B cell (primary cell): ENCODE measurements at regions not wholly inside any gene's neighbourhood (a gene's known extent, or its start where the extent isn't known, plus 50 kb on each side); places are given as distances from the start of the nearest gene placed in this dataset.

Source experiments
- ATAC-seq: fragments of 200-7000 bp; cut with Tn5 transposase; one replicate; pipeline ENCODE4 v1.10.0; 2021; ENCODE audit warnings: low read depth, mild to moderate bottlenecking, moderate number of reproducible peaks, moderate library complexity
- CTCF ChIA-PET: fragments of 350-600 bp; sonication (Branson Sonifier 250); formaldehyde crosslinking; loops from one replicate; lab custom pipeline; 2021; ENCODE audit warnings: antibody characterized with exemption, inconsistent platforms; lab: Charles Lee
- POLR2A ChIA-PET: fragments of 350-600 bp; sonication (Branson Sonifier 250); formaldehyde crosslinking; loops from one replicate; lab custom pipeline; 2021; ENCODE audit warnings: antibody characterized with exemption; lab: Charles Lee
- DNase-seq: peaks from one replicate; pipeline ENCODE4 v3.0.0; 2013
- H2AFZ ChIP-seq: 2 replicates; pipeline ENCODE4 v1.6.1; 2012; ENCODE audit warnings: mild to moderate bottlenecking, low read depth, low read length; ENCODE audit not compliant: insufficient read depth, poor library complexity, severe bottlenecking
- H3K27ac ChIP-seq, 2 donors: 1 replicate in 1 of 2; 2 replicates in 1 of 2; pipeline ENCODE4 v1.5.1; 2012 to 2013; ENCODE audit warnings: low read length in 2 of 2, mild to moderate bottlenecking in 2 of 2, moderate library complexity in 1 of 2
- H3K27me3 ChIP-seq, 4 experiments: fragments of 200-600 bp in 1 of 4; sonication (generic) in 1 of 4; replicated peaks in 1 of 4; 1 replicate in 2 of 4; 2 replicates in 2 of 4; pipeline versions ENCODE4 v1.6.1 to v1.7.0; 2013 to 2016; ENCODE audit warnings: low read length in 3 of 4, mild to moderate bottlenecking in 2 of 4, mixed read lengths in 1 of 4, moderate library complexity in 1 of 4; ENCODE audit not compliant: insufficient read depth in 4 of 4, control insufficient read depth in 3 of 4; ENCODE audit errors: control extremely low read depth in 1 of 4
- H3K36me3 ChIP-seq, 2 experiments: replicated peaks in 1 of 2; 1 replicate in 1 of 2; 2 replicates in 1 of 2; pipeline versions ENCODE4 v1.6.1 to v1.7.1; 2013; ENCODE audit warnings: low read length in 1 of 2; ENCODE audit not compliant: insufficient read depth in 2 of 2, control insufficient read depth in 1 of 2; ENCODE audit errors: control extremely low read depth in 1 of 2, extremely low read depth in 1 of 2
- H3K4me1 ChIP-seq, 2 donors: fragments of 200-600 bp in 1 of 2; sonication (generic) in 1 of 2; 1 replicate in 1 of 2; 2 replicates in 1 of 2; pipeline versions ENCODE4 v1.5.1 to v1.6.1; 2013 to 2017; ENCODE audit warnings: low read length in 2 of 2; ENCODE audit not compliant: control insufficient read depth in 2 of 2, insufficient read depth in 2 of 2
- H3K4me2 ChIP-seq: replicated peaks from 2 replicates; pipeline ENCODE3; 2012; ENCODE audit warnings: mild to moderate bottlenecking, low read depth, low read length; ENCODE audit not compliant: poor library complexity, severe bottlenecking
- H3K4me3 ChIP-seq, 5 experiments: fragments of 200-600 bp in 1 of 5; sonication (generic) in 1 of 5; 1 replicate in 3 of 5; 2 replicates in 2 of 5; pipeline versions ENCODE4 v1.5.1 to v1.7.0; 2011 to 2016; ENCODE audit warnings: low read length in 4 of 5, mild to moderate bottlenecking in 4 of 5, low read depth in 2 of 5, control low read depth in 1 of 5, moderate library complexity in 1 of 5; ENCODE audit not compliant: insufficient read depth in 1 of 5; ENCODE audit errors: control extremely low read depth in 1 of 5, extremely low read depth in 1 of 5
- H3K79me2 ChIP-seq: fragments of 200-600 bp; sonication (generic); one replicate; pipeline ENCODE4 v1.6.0; 2016; ENCODE audit warnings: low read length; ENCODE audit not compliant: control insufficient read depth, insufficient read depth
- H3K9ac ChIP-seq: fragments of 200-600 bp; sonication (generic); 2 replicates; pipeline ENCODE4 v1.6.1; 2017; ENCODE audit warnings: mild to moderate bottlenecking, low read length, moderate library complexity
- H3K9me3 ChIP-seq, 3 donors: one replicate each; pipeline versions ENCODE4 v1.6.1 to v1.7.1; 2013; ENCODE audit warnings: low read length in 2 of 3; ENCODE audit not compliant: control insufficient read depth in 2 of 3, insufficient read depth in 1 of 3; ENCODE audit errors: control extremely low read depth in 1 of 3
- H4K20me1 ChIP-seq: 2 replicates; pipeline ENCODE4 v1.6.0; 2012; ENCODE audit warnings: mild to moderate bottlenecking, low read length; ENCODE audit not compliant: insufficient read depth, control insufficient read depth, poor library complexity, severe bottlenecking
- H3K27ac Mint-ChIP-seq: one replicate; pipeline ENCODE4 v1.8.0; 2021; ENCODE audit warnings: mixed read lengths
- H3K27me3 Mint-ChIP-seq: one replicate; pipeline ENCODE4 v1.8.0; 2021; ENCODE audit warnings: mixed read lengths
- H3K4me1 Mint-ChIP-seq: one replicate; pipeline ENCODE4 v1.8.0; 2021; ENCODE audit warnings: mixed read lengths
- H3K4me3 Mint-ChIP-seq: one replicate; pipeline ENCODE4 v1.8.0; 2021; ENCODE audit warnings: mixed read lengths
- H3K9me3 Mint-ChIP-seq: one replicate; pipeline ENCODE4 v1.8.0; 2022; ENCODE audit warnings: mixed read lengths; ENCODE audit not compliant: insufficient read depth
- EZH2 ChIP-seq: IDR thresholded peaks from 2 replicates; pipeline ENCODE4 v1.6.1; 2012; ENCODE audit warnings: borderline replicate concordance, low read depth, mild to moderate bottlenecking, moderate library complexity, low read length; ENCODE audit not compliant: insufficient read depth, poor library complexity, severe bottlenecking
- WGBS: methylation state at CpG from one replicate; pipeline ENCODE4 v1.1.5; 2013; ENCODE audit warnings: missing lambda C conversion rate; ENCODE audit not compliant: insufficient coverage; 5-methylcytosine and 5-hydroxymethylcytosine counted together
- intact Hi-C: fragments of 100-400 bp; cut with micrococcal nuclease; formaldehyde crosslinking; loops from one replicate; pipeline ENCODE4 v1.10.0; 2022
- TF ChIP-seq, protein P1 (sequence below): fragments of 200-600 bp; IDR thresholded peaks from one replicate; pipeline ENCODE4 v1.8.0; 2022; ENCODE audit warnings: antibody characterized with exemption, mild to moderate bottlenecking

DNA sequence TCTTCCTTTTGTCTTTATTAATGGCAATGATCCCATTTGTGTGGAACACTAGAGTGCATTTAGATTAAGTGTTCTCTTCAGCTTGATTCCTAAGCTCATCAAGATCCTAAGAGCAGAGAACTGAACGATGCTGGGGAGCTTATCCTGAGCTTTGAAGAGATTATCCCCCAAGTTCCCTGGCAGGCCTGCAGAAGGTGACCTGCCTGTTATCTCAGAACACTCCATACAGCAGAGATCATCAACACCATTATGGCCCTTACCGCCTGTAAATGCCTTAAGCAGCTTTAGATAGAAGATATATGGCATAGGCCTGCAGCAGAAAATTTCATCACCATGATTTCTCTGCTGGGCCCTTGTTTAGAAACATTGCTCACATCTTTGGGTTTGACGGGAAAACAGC lies 779.9 kb upstream of the MAP3K7 start:
- ChIA-PET POLR2A (no interaction called here), CTCF (no interaction called here)
- no CpG with 5 or more reads among the region's 3 CpGs for WGBS
- Mint-ChIP-seq H3K4me1 (no peaks in the 10 kb centered on the region), H3K27ac (no peak overlapping the region), H3K9me3 (peaks cover 5% of the 10 kb centered on the region), H3K27me3 (no peaks in the 10 kb centered on the region), H3K4me3 (no peak overlapping the region)
- Histone ChIP-seq H3K79me2 (no peaks in the 10 kb centered on the region), H3K36me3 (no peaks in the 10 kb centered on the region), H2AFZ (no peak overlapping the region), H3K4me1 (no peaks in the 10 kb centered on the region), H3K9me3 (no peaks in the 10 kb centered on the region), H3K27me3 (no peaks in the 10 kb centered on the region), H3K9ac (no peak overlapping the region), H4K20me1 (no peaks in the 10 kb centered on the region), H3K4me3 (no peak overlapping the region), H3K4me2 (no peak overlapping the region), H3K27ac (no peak overlapping the region)
- ATAC-seq (no peak), DNase-seq (no peak)
- intact Hi-C loops: no loop called here
- TF ChIP-seq, protein P1, sequence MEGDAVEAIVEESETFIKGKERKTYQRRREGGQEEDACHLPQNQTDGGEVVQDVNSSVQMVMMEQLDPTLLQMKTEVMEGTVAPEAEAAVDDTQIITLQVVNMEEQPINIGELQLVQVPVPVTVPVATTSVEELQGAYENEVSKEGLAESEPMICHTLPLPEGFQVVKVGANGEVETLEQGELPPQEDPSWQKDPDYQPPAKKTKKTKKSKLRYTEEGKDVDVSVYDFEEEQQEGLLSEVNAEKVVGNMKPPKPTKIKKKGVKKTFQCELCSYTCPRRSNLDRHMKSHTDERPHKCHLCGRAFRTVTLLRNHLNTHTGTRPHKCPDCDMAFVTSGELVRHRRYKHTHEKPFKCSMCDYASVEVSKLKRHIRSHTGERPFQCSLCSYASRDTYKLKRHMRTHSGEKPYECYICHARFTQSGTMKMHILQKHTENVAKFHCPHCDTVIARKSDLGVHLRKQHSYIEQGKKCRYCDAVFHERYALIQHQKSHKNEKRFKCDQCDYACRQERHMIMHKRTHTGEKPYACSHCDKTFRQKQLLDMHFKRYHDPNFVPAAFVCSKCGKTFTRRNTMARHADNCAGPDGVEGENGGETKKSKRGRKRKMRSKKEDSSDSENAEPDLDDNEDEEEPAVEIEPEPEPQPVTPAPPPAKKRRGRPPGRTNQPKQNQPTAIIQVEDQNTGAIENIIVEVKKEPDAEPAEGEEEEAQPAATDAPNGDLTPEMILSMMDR: no peak
- TF ChIP-seq EZH2: no peak

DNA sequence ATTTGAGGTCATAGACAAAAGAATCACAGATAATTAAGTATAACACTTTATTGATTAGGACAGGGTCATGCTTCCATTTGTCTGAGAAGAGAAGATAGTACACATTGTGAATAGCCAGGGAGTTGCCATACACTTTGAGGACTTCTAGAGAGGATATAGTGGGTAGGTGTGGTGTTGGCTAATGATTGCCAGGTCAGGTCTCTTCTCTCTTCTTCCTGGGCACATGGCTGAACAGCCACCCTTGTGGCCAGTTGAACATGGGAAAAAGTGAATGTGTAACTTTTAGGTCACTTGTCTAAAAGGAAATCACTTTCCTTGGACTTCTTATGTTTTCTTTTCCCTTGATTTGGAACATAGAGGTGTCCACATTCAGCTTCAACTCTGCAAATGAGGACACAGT lies 772.1 kb upstream of the MAP3K7 start:
- H3K79me2 ChIP-seq: no peaks in the 10 kb centered on the region
- H3K9ac ChIP-seq: no peak overlapping the region
- no peak overlapping the region for H3K4me2 ChIP-seq
- Mint-ChIP-seq H3K4me3 (no peak overlapping the region), H3K27me3 (no peaks in the 10 kb centered on the region), H3K4me1 (no peaks in the 10 kb centered on the region), H3K27ac (no peak overlapping the region), H3K9me3 (peaks cover 2% of the 10 kb centered on the region)
- ChIA-PET POLR2A (no interaction called here), CTCF (no interaction called here)
- no peak overlapping the region for H3K4me3 ChIP-seq
- no peak for DNase-seq
- H3K27me3 ChIP-seq: no peaks in the 10 kb centered on the region
- no peaks in the 10 kb centered on the region for H3K36me3 ChIP-seq
- H2AFZ ChIP-seq: no peak overlapping the region
- H4K20me1 ChIP-seq: no peaks in the 10 kb centered on the region
- intact Hi-C loops: no loop called here
- H3K9me3 ChIP-seq: no peaks in the 10 kb centered on the region
- H3K27ac ChIP-seq: no peak overlapping the region
- ATAC-seq: no peak
- no peaks in the 10 kb centered on the region for H3K4me1 ChIP-seq
- no peak for TF ChIP-seq EZH2
- TF ChIP-seq, protein P1: no peak
